GM12878 (cell line): ENCODE measurements at regions not wholly inside any gene's neighbourhood (a gene's known extent, or its start where the extent isn't known, plus 50 kb on each side); places are given as distances from the start of the nearest gene placed in this dataset.

ENCODE experiments used
- ATAC-seq: fragments of 200-7000 bp; cut with Tn5 transposase; 3 replicates; pipeline ENCODE4 v1.9.1; 2020; ENCODE audit warnings: mild to moderate bottlenecking, moderate library complexity
- BruUV-seq: library from RNA; stranded (reverse); fragments of 400-500 nt; replicated peaks from 2 replicates; lab custom pipeline; 2021; lab: Mats Ljungman, UMichigan
- CTCF ChIA-PET: fragments of 300-600 bp; sonication (Branson Sonifier 250); formaldehyde crosslinking; extraction: SDS; loops from one replicate; lab custom pipeline; 2021; ENCODE audit warnings: inconsistent platforms; lab: Yijun Ruan, JAX
- POLR2A ChIA-PET: fragments of 350-600 bp; formaldehyde crosslinking; extraction: SDS; loops from one replicate; lab custom pipeline; 2021; ENCODE audit warnings: inconsistent platforms; lab: Charles Lee
- RAD21 ChIA-PET: fragments of 300-600 bp; sonication (Branson Sonifier 250); formaldehyde crosslinking; loops from one replicate; lab custom pipeline; 2023; ENCODE audit warnings: antibody characterized with exemption; ENCODE audit not compliant: unreplicated experiment; lab: Charles Lee
- SMC1A ChIA-PET: fragments of 300-600 bp; sonication (Branson Sonifier 250); formaldehyde crosslinking; loops from one replicate; lab custom pipeline; 2023; ENCODE audit not compliant: unreplicated experiment, uncharacterized antibody; lab: Charles Lee
- DNase-seq: peaks from one replicate; pipeline ENCODE4 v3.0.0-alpha.2; 2011; ENCODE audit warnings: low read depth, low spot score
- FAIRE-seq: peaks from 3 replicates; lab custom pipeline; 2011; peaks lifted over from hg19 to GRCh38; lab: Jason Lieb, UNC
- H2AFZ ChIP-seq: 2 replicates; pipeline ENCODE4 v1.6.0; 2011; ENCODE audit warnings: low read depth, low read length, control low read depth; ENCODE audit not compliant: control insufficient read depth
- H3K27ac ChIP-seq: 2 replicates; pipeline ENCODE4 v1.5.1; 2011; ENCODE audit warnings: control low read depth; ENCODE audit not compliant: control insufficient read depth, insufficient read depth
- H3K27me3 ChIP-seq, 2 experiments: replicated peaks in 1 of 2; 2 replicates each; pipeline versions ENCODE4 v1.6.0 to v1.6.1; 2011; ENCODE audit warnings: low read length in 1 of 2; ENCODE audit not compliant: control insufficient read depth in 2 of 2, insufficient read depth in 2 of 2
- H3K36me3 ChIP-seq, 2 experiments: 2 replicates each; pipeline ENCODE4 v1.5.1; 2011; ENCODE audit warnings: low read length in 1 of 2; ENCODE audit not compliant: control insufficient read depth in 2 of 2, insufficient read depth in 2 of 2
- H3K4me1 ChIP-seq: 2 replicates; pipeline ENCODE4 v1.6.1; 2011; ENCODE audit warnings: mild to moderate bottlenecking, low read length, moderate library complexity, mixed read lengths; ENCODE audit not compliant: control insufficient read depth, insufficient read depth
- H3K4me2 ChIP-seq: 2 replicates; pipeline ENCODE4 v1.6.0; 2011; ENCODE audit warnings: control low read depth; ENCODE audit not compliant: control insufficient read depth, insufficient read depth
- H3K4me3 ChIP-seq: fragments of 200-600 bp; sonication (generic); 2 replicates; pipeline ENCODE4 v1.5.1; 2016
- H3K79me2 ChIP-seq: 2 replicates; pipeline ENCODE4 v1.6.0; 2011; ENCODE audit warnings: low read length; ENCODE audit not compliant: control insufficient read depth, insufficient read depth
- H3K9ac ChIP-seq: 2 replicates; pipeline ENCODE4 v1.8.0; 2011; ENCODE audit warnings: low read length, control low read depth, mixed read lengths; ENCODE audit not compliant: control insufficient read depth, insufficient read depth
- H3K9me3 ChIP-seq: replicated peaks from 3 replicates; pipeline ENCODE4 v1.5.1; 2011; ENCODE audit warnings: mild to moderate bottlenecking, low read length; ENCODE audit not compliant: control insufficient read depth, insufficient read depth
- H4K20me1 ChIP-seq: 2 replicates; pipeline ENCODE4 v1.6.0; 2011; ENCODE audit not compliant: control insufficient read depth, insufficient read depth
- BCL11A ChIP-seq: IDR thresholded peaks from 2 replicates; pipeline ENCODE4 v1.6.1; 2011; ENCODE audit warnings: low read depth, low read length
- BRCA1 ChIP-seq: IDR thresholded peaks from 2 replicates; pipeline ENCODE4 v1.6.1; 2011; ENCODE audit warnings: low read depth, low read length, improper control_type of control experiment
- CBX3 ChIP-seq: fragments of 200-600 bp; sonication (generic); IDR thresholded peaks from 2 replicates; pipeline ENCODE4 v1.6.1; 2016; ENCODE audit warnings: low read depth, borderline replicate concordance
- CREM ChIP-seq: IDR thresholded peaks from 2 replicates; pipeline ENCODE4 v1.6.1; 2014; ENCODE audit warnings: antibody characterized with exemption, low read depth
- KDM1A ChIP-seq: fragments of 200-600 bp; sonication (generic); IDR thresholded peaks from 2 replicates; pipeline ENCODE4 v1.6.1; 2016; ENCODE audit warnings: borderline replicate concordance
- RELA ChIP-seq: fragments of 450-650 bp; IDR thresholded peaks from 2 replicates; pipeline ENCODE4 v1.8.0; 2014; ENCODE audit warnings: borderline replicate concordance; ENCODE audit not compliant: partially characterized antibody
- SKIL ChIP-seq: fragments of 450-650 bp; IDR thresholded peaks from 2 replicates; pipeline ENCODE4 v1.6.1; 2017; ENCODE audit warnings: mild to moderate bottlenecking, low read depth, inconsistent platforms; ENCODE audit not compliant: poor library complexity, severe bottlenecking
- SMC3 ChIP-seq: IDR thresholded peaks from 2 replicates; pipeline ENCODE4 v1.6.1; 2011; ENCODE audit warnings: low read length, improper control_type of control experiment, borderline replicate concordance
- ZNF622 ChIP-seq: fragments of 450-650 bp; IDR thresholded peaks from 2 replicates; pipeline ENCODE4 v1.6.1; 2017; ENCODE audit warnings: mild to moderate bottlenecking, inconsistent platforms
- WGBS: methylation state at CpG from one replicate; pipeline ENCODE4 v1.1.6; 2016; ENCODE audit warnings: low lambda C conversion rate; ENCODE audit not compliant: insufficient replicate concordance, insufficient coverage; ENCODE audit errors: missing lambda C conversion rate; 5-methylcytosine and 5-hydroxymethylcytosine counted together
- in situ Hi-C: fragments of 300-500 bp; cut with MboI; formaldehyde crosslinking; loops from 9 replicates; pipeline ENCODE4 v1.14.3; 2018; ENCODE audit warnings: mixed read lengths
- intact Hi-C: fragments of 100-400 bp; cut with micrococcal nuclease; formaldehyde crosslinking; loops from one replicate; pipeline ENCODE4 v1.14.2; 2022; ENCODE audit not compliant: unreplicated experiment
- TF ChIP-seq, protein P1 (sequence below): IDR thresholded peaks from 2 replicates; pipeline ENCODE4 v1.6.1; 2011; ENCODE audit warnings: mild to moderate bottlenecking, low read depth, low read length, moderate library complexity; ENCODE audit not compliant: insufficient replicate concordance
- TF ChIP-seq, protein P2 (sequence below): fragments of 450-650 bp; IDR thresholded peaks from 2 replicates; pipeline ENCODE4 v1.6.1; 2017; ENCODE audit warnings: mild to moderate bottlenecking, moderate library complexity
- TF ChIP-seq, protein P3 (sequence below): fragments of 150-350 bp; IDR thresholded peaks from 2 replicates; pipeline ENCODE4 v1.6.1; 2016; ENCODE audit warnings: low read depth, low read length

DNA sequence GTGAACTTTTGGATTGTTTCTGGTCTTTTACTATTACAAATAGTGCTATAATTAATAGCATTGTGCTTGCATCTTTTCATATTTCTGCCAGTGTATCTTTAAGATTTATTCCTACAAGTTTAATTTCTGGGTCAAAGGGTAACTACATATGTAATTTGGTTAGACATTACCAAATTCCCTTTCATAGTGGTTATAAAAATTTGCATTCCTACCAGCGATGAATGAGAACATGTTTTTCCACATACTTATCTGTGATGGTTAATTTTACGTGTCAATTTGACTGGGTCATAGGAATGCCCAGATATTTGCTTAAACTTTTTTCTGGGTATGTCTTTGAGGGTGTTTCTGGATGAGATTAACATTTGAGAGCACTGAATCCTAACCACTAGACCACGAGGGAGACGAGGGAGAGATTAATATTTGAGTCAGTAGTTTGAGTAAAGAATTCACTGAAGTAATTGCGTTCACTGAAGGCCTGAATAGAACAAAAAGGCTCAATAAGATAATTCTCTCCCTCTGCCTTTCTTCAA lies 132.3 kb upstream of the NEO1 start:
- ATAC-seq (no peak), FAIRE-seq (no peak), DNase-seq (no peak)
- no peak overlapping the region for H3K27ac ChIP-seq
- SMC1A ChIA-PET = no interaction called here
- in situ Hi-C loops = no loop called here
- no peaks in the 10 kb centered on the region for H3K4me1 ChIP-seq
- H3K79me2 ChIP-seq = no peaks in the 10 kb centered on the region
- H3K9ac ChIP-seq = no peak overlapping the region
- H3K4me2 ChIP-seq = no peak overlapping the region
- POLR2A ChIA-PET = no interaction called here
- H2AFZ ChIP-seq = no peak overlapping the region
- no peaks in the 10 kb centered on the region for H3K9me3 ChIP-seq
- H3K27me3 ChIP-seq = no peaks in the 10 kb centered on the region
- RAD21 ChIA-PET = no interaction called here
- H4K20me1 ChIP-seq = no peaks in the 10 kb centered on the region
- H3K36me3 ChIP-seq = no peaks in the 10 kb centered on the region
- no TSS peak for BruUV-seq
- 0% methylated on average over 5 of the region's 5 CpGs for WGBS
- intact Hi-C loops = no loop called here
- CTCF ChIA-PET = no interaction called here
- H3K4me3 ChIP-seq = no peak overlapping the region
- TF ChIP-seq BCL11A (no peak), BRCA1 (no peak), CBX3 (no peak), ZNF622 (no peak), KDM1A (no peak), CREM (no peak), SMC3 (no peak), SKIL (no peak), RELA (no peak)
- TF ChIP-seq, protein P1, sequence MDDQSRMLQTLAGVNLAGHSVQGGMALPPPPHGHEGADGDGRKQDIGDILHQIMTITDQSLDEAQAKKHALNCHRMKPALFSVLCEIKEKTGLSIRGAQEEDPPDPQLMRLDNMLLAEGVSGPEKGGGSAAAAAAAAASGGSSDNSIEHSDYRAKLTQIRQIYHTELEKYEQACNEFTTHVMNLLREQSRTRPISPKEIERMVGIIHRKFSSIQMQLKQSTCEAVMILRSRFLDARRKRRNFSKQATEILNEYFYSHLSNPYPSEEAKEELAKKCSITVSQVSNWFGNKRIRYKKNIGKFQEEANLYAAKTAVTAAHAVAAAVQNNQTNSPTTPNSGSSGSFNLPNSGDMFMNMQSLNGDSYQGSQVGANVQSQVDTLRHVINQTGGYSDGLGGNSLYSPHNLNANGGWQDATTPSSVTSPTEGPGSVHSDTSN = no peak
- TF ChIP-seq, protein P2, sequence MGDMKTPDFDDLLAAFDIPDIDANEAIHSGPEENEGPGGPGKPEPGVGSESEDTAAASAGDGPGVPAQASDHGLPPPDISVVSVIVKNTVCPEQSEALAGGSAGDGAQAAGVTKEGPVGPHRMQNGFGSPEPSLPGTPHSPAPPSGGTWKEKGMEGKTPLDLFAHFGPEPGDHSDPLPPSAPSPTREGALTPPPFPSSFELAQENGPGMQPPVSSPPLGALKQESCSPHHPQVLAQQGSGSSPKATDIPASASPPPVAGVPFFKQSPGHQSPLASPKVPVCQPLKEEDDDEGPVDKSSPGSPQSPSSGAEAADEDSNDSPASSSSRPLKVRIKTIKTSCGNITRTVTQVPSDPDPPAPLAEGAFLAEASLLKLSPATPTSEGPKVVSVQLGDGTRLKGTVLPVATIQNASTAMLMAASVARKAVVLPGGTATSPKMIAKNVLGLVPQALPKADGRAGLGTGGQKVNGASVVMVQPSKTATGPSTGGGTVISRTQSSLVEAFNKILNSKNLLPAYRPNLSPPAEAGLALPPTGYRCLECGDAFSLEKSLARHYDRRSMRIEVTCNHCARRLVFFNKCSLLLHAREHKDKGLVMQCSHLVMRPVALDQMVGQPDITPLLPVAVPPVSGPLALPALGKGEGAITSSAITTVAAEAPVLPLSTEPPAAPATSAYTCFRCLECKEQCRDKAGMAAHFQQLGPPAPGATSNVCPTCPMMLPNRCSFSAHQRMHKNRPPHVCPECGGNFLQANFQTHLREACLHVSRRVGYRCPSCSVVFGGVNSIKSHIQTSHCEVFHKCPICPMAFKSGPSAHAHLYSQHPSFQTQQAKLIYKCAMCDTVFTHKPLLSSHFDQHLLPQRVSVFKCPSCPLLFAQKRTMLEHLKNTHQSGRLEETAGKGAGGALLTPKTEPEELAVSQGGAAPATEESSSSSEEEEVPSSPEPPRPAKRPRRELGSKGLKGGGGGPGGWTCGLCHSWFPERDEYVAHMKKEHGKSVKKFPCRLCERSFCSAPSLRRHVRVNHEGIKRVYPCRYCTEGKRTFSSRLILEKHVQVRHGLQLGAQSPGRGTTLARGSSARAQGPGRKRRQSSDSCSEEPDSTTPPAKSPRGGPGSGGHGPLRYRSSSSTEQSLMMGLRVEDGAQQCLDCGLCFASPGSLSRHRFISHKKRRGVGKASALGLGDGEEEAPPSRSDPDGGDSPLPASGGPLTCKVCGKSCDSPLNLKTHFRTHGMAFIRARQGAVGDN = no peak
- TF ChIP-seq, protein P3, sequence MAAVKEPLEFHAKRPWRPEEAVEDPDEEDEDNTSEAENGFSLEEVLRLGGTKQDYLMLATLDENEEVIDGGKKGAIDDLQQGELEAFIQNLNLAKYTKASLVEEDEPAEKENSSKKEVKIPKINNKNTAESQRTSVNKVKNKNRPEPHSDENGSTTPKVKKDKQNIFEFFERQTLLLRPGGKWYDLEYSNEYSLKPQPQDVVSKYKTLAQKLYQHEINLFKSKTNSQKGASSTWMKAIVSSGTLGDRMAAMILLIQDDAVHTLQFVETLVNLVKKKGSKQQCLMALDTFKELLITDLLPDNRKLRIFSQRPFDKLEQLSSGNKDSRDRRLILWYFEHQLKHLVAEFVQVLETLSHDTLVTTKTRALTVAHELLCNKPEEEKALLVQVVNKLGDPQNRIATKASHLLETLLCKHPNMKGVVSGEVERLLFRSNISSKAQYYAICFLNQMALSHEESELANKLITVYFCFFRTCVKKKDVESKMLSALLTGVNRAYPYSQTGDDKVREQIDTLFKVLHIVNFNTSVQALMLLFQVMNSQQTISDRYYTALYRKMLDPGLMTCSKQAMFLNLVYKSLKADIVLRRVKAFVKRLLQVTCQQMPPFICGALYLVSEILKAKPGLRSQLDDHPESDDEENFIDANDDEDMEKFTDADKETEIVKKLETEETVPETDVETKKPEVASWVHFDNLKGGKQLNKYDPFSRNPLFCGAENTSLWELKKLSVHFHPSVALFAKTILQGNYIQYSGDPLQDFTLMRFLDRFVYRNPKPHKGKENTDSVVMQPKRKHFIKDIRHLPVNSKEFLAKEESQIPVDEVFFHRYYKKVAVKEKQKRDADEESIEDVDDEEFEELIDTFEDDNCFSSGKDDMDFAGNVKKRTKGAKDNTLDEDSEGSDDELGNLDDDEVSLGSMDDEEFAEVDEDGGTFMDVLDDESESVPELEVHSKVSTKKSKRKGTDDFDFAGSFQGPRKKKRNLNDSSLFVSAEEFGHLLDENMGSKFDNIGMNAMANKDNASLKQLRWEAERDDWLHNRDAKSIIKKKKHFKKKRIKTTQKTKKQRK = no peak
